ENCODE measurements at regions not wholly inside any gene's neighbourhood (a gene's known extent, or its start where the extent isn't known, plus 50 kb on each side); places are given as distances from the start of the nearest gene placed in this dataset.

DNA sequence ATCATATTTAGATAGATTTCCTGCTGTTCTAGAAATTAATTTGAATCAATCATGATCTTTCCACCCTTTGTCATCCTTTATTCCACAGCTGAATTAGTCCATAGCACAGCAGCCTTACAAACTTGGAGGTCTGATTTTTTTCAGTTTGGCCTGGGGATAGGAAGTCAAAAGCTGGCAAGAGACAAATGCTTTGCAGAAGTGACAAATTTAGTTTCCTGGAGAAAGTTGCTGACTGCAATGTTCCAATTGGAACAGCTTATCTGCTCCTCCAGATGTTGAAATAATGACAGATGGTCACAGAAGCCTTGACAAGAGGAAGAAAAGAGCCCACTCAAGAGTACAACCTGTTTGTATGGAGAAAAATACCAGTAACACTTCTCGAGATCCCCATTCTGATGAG lies 1276.1 kb upstream of the CDH8 start:
- Histone ChIP-seq H2AFZ (ENCODE audit: control insufficient read depth, low read depth, low read length) (no peak overlapping the region), H3K9ac (ENCODE audit: control insufficient read depth, insufficient read depth, low read length) (no peak overlapping the region), H3K4me1 (ENCODE audit: control insufficient read depth, insufficient read depth, low read length) (no peaks in the 10 kb centered on the region), H4K20me1 (ENCODE audit: control insufficient read depth, insufficient read depth) (no peaks in the 10 kb centered on the region), H3K4me2 (ENCODE audit: control insufficient read depth, insufficient read depth) (no peak overlapping the region), H3K36me3 (ENCODE audit: control insufficient read depth in 2 of 2, insufficient read depth in 2 of 2, low read length in 1 of 2) (no peaks in the 10 kb centered on the region), H3K27me3 (replicated peaks in 1 of 2; ENCODE audit: control insufficient read depth in 2 of 2, insufficient read depth in 2 of 2, low read length in 1 of 2) (no peaks in the 10 kb centered on the region), H3K79me2 (ENCODE audit: control insufficient read depth, insufficient read depth, low read length) (no peaks in the 10 kb centered on the region), H3K9me3 (replicated peaks; ENCODE audit: control insufficient read depth, insufficient read depth, low read length) (no peaks in the 10 kb centered on the region), H3K4me3 (no peak overlapping the region), H3K27ac (ENCODE audit: control insufficient read depth, insufficient read depth) (no peak overlapping the region)
- TF ChIP-seq SREBF1 (IDR thresholded peaks at IDR 0.05; ENCODE audit: low read length): no peak
- TF ChIP-seq BCL11A (IDR thresholded peaks at IDR 0.05; ENCODE audit: low read depth, low read length): no peak
- TF ChIP-seq, protein P1, sequence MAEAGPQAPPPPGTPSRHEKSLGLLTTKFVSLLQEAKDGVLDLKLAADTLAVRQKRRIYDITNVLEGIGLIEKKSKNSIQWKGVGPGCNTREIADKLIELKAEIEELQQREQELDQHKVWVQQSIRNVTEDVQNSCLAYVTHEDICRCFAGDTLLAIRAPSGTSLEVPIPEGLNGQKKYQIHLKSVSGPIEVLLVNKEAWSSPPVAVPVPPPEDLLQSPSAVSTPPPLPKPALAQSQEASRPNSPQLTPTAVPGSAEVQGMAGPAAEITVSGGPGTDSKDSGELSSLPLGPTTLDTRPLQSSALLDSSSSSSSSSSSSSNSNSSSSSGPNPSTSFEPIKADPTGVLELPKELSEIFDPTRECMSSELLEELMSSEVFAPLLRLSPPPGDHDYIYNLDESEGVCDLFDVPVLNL (IDR thresholded peaks at IDR 0.05; ENCODE audit: low read depth, low read length): no peak
- TF ChIP-seq, protein P2, sequence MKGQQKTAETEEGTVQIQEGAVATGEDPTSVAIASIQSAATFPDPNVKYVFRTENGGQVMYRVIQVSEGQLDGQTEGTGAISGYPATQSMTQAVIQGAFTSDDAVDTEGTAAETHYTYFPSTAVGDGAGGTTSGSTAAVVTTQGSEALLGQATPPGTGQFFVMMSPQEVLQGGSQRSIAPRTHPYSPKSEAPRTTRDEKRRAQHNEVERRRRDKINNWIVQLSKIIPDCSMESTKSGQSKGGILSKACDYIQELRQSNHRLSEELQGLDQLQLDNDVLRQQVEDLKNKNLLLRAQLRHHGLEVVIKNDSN (IDR thresholded peaks at IDR 0.05; ENCODE audit: borderline replicate concordance, extremely low read length, insufficient read depth, low read depth, low read length): no peak
- TF ChIP-seq, protein P3, sequence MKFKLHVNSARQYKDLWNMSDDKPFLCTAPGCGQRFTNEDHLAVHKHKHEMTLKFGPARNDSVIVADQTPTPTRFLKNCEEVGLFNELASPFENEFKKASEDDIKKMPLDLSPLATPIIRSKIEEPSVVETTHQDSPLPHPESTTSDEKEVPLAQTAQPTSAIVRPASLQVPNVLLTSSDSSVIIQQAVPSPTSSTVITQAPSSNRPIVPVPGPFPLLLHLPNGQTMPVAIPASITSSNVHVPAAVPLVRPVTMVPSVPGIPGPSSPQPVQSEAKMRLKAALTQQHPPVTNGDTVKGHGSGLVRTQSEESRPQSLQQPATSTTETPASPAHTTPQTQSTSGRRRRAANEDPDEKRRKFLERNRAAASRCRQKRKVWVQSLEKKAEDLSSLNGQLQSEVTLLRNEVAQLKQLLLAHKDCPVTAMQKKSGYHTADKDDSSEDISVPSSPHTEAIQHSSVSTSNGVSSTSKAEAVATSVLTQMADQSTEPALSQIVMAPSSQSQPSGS (IDR thresholded peaks at IDR 0.05; ENCODE audit: low read length): no peak
- no peak for TF ChIP-seq MXI1 (IDR thresholded peaks at IDR 0.05; ENCODE audit: low read depth, low read length)
- no peak for TF ChIP-seq ESRRA (IDR thresholded peaks at IDR 0.05; ENCODE audit: low read length)
- no peak for TF ChIP-seq NFYB (IDR thresholded peaks at IDR 0.05; ENCODE audit: insufficient read depth, low read depth, low read length)
- no peak for TF ChIP-seq PML (IDR thresholded peaks at IDR 0.05; ENCODE audit: low read length)
- TF ChIP-seq SIN3A (IDR thresholded peaks at IDR 0.05; ENCODE audit: low read depth, low read length): no peak
- no peak for TF ChIP-seq CHD1 (IDR thresholded peaks at IDR 0.05; ENCODE audit: low read depth, low read length)
- TF ChIP-seq, protein P4, sequence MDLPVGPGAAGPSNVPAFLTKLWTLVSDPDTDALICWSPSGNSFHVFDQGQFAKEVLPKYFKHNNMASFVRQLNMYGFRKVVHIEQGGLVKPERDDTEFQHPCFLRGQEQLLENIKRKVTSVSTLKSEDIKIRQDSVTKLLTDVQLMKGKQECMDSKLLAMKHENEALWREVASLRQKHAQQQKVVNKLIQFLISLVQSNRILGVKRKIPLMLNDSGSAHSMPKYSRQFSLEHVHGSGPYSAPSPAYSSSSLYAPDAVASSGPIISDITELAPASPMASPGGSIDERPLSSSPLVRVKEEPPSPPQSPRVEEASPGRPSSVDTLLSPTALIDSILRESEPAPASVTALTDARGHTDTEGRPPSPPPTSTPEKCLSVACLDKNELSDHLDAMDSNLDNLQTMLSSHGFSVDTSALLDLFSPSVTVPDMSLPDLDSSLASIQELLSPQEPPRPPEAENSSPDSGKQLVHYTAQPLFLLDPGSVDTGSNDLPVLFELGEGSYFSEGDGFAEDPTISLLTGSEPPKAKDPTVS (IDR thresholded peaks at IDR 0.05; ENCODE audit: low read depth, low read length): no peak
- no peak for TF ChIP-seq KAT2A (conservative IDR thresholded peaks at IDR 0.05; ENCODE audit: control insufficient read depth, low read depth, low read length)
- TF ChIP-seq ZNF384 (IDR thresholded peaks at IDR 0.05; ENCODE audit: borderline replicate concordance, low read depth, low read length): no peak
- no peak for TF ChIP-seq FOXK2 (IDR thresholded peaks at IDR 0.05)
- TF ChIP-seq, protein P5, sequence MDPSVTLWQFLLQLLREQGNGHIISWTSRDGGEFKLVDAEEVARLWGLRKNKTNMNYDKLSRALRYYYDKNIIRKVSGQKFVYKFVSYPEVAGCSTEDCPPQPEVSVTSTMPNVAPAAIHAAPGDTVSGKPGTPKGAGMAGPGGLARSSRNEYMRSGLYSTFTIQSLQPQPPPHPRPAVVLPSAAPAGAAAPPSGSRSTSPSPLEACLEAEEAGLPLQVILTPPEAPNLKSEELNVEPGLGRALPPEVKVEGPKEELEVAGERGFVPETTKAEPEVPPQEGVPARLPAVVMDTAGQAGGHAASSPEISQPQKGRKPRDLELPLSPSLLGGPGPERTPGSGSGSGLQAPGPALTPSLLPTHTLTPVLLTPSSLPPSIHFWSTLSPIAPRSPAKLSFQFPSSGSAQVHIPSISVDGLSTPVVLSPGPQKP (IDR thresholded peaks at IDR 0.05; ENCODE audit: low read depth, low read length): no peak
- TF ChIP-seq SMARCA5 (IDR thresholded peaks at IDR 0.05): no peak
- TF ChIP-seq ZSCAN29 (IDR thresholded peaks at IDR 0.05): no peak
- ATAC-seq (no peak), FAIRE-seq (no peak), DNase-seq (ENCODE audit: low read depth, low spot score) (no peak)
- in situ Hi-C loops (cut with MboI) (no loop called here), intact Hi-C loops (cut with micrococcal nuclease; ENCODE audit: unreplicated experiment) (no loop called here)
- BruUV-seq (replicated peaks): no TSS peak
- 67% methylated on average over 1 of the region's 1 CpG for WGBS (ENCODE audit: insufficient coverage, insufficient replicate concordance, low lambda C conversion rate, missing lambda C conversion rate)
- ChIA-PET CTCF (interaction anchor here (0.7 to 1.6 kb wide), 2 partner anchors 31 to 71 kb away, joined by 3 read pairs; no protein-coding TSS in a partner anchor), POLR2A (no interaction called here), RAD21 (ENCODE audit: unreplicated experiment) (interaction anchor here (0.6 to 1.1 kb wide), 2 partner anchors 20 to 26 kb away, joined by 4 read pairs; no protein-coding TSS in a partner anchor), SMC1A (ENCODE audit: uncharacterized antibody, unreplicated experiment) (interaction anchor here (0.7 to 1.4 kb wide), 2 partner anchors 9 to 20 kb away, joined by 3 read pairs; no protein-coding TSS in a partner anchor)
